ENCODE measurements at regions not wholly inside any gene's neighbourhood (a gene's known extent, or its start where the extent isn't known, plus 50 kb on each side); places are given as distances from the start of the nearest gene placed in this dataset.

- TF ChIP-seq YY1 (IDR thresholded peaks at IDR 0.05; ENCODE audit: insufficient read depth, insufficient read length) (no peak), SUZ12 (IDR thresholded peaks at IDR 0.05; ENCODE audit: extremely low read depth, insufficient read depth, insufficient read length) (no peak), ZNF274 (IDR thresholded peaks at IDR 0.05; ENCODE audit: low read depth, low read length) (no peak)
Observed at GRCh38 chr9:75633451-75634057, 256.9 kb upstream of the PCSK5 start.

Data from NT2/D1 (cell line).